Endothelial cell of umbilical vein (primary cell): ENCODE measurements at regions not wholly inside any gene's neighbourhood (a gene's known extent, or its start where the extent isn't known, plus 50 kb on each side); places are given as distances from the start of the nearest gene placed in this dataset.

Experiments
- BruUV-seq: library from RNA; stranded (reverse); fragments of 400-500 nt; replicated peaks from 2 replicates; lab custom pipeline; 2021; lab: Mats Ljungman, UMichigan
- CTCF ChIA-PET: fragments of 300-600, 350-600 bp; sonication (Branson Sonifier 250); formaldehyde crosslinking; loops from one replicate; lab custom pipeline; 2021; ENCODE audit warnings: antibody characterized with exemption, inconsistent platforms; lab: Charles Lee
- POLR2A ChIA-PET: fragments of 300-600, 350-600 bp; sonication (Branson Sonifier 250); formaldehyde crosslinking; loops from one replicate; lab custom pipeline; 2021; ENCODE audit warnings: antibody characterized with exemption, inconsistent platforms; lab: Charles Lee
- DNase-seq: peaks from one replicate; pipeline ENCODE4 v3.0.0-alpha.2; 2011; ENCODE audit warnings: low read depth, low spot score
- FAIRE-seq: peaks from 2 replicates; lab custom pipeline; 2011; peaks lifted over from hg19 to GRCh38; lab: Jason Lieb, UNC
- H2AFZ ChIP-seq: 2 replicates; pipeline ENCODE4 v1.6.0; 2012; ENCODE audit warnings: low read depth, low read length, control low read depth, inconsistent platforms
- H3K27ac ChIP-seq: 2 replicates; pipeline ENCODE4 v1.5.1; 2011; ENCODE audit warnings: low read depth, mild to moderate bottlenecking, control low read depth, low read length, moderate library complexity; ENCODE audit not compliant: insufficient read depth
- H3K27me3 ChIP-seq, 2 experiments: 2 replicates each; pipeline versions ENCODE4 v1.6.0 to v1.6.1; 2011; ENCODE audit warnings: low read length in 2 of 2, mixed read lengths in 1 of 2; ENCODE audit not compliant: control insufficient read depth in 2 of 2, insufficient read depth in 2 of 2
- H3K36me3 ChIP-seq, 2 experiments: 2 replicates in 1 of 2; 3 replicates in 1 of 2; pipeline ENCODE4 v1.5.1; 2011; ENCODE audit warnings: low read length in 2 of 2, mild to moderate bottlenecking in 1 of 2, moderate library complexity in 1 of 2; ENCODE audit not compliant: control insufficient read depth in 2 of 2, insufficient read depth in 2 of 2; ENCODE audit errors: extremely low read depth in 1 of 2
- H3K4me1 ChIP-seq: 3 replicates; pipeline ENCODE4 v1.5.1; 2011; ENCODE audit warnings: mild to moderate bottlenecking, low read length; ENCODE audit not compliant: control insufficient read depth, insufficient read depth; ENCODE audit errors: extremely low read depth
- H3K4me2 ChIP-seq: 2 replicates; pipeline ENCODE4 v1.6.1; 2011; ENCODE audit warnings: low read length, control low read depth, mixed read lengths; ENCODE audit not compliant: insufficient read depth
- H3K4me3 ChIP-seq, 3 experiments: fragments of 200-600 bp in 1 of 3; sonication (generic), shearing (Covaris generic) in 1 of 3; replicated peaks in 1 of 3; 2 replicates each; pipeline ENCODE4 v1.5.1; 2011 to 2016; ENCODE audit warnings: control low read depth in 3 of 3, low read length in 3 of 3, mild to moderate bottlenecking in 2 of 3, inconsistent platforms in 1 of 3, low read depth in 1 of 3, moderate library complexity in 1 of 3; ENCODE audit not compliant: insufficient read depth in 1 of 3
- H3K79me2 ChIP-seq: 2 replicates; pipeline ENCODE4 v1.6.0; 2012; ENCODE audit warnings: low read length, inconsistent platforms; ENCODE audit not compliant: control insufficient read depth, insufficient read depth
- H3K9ac ChIP-seq: replicated peaks from 2 replicates; pipeline ENCODE3; 2011; ENCODE audit warnings: low read length, control low read depth; ENCODE audit not compliant: insufficient read depth; ENCODE audit errors: extremely low read depth
- H3K9me1 ChIP-seq: replicated peaks from 3 replicates; pipeline ENCODE4 v1.6.0; 2011; ENCODE audit warnings: mild to moderate bottlenecking, low read length; ENCODE audit not compliant: control insufficient read depth, insufficient read depth; ENCODE audit errors: extremely low read depth
- H3K9me3 ChIP-seq: replicated peaks from 2 replicates; pipeline ENCODE4 v1.5.1; 2012; ENCODE audit warnings: low read length, inconsistent platforms; ENCODE audit not compliant: control insufficient read depth, insufficient read depth
- H4K20me1 ChIP-seq: replicated peaks from 2 replicates; pipeline ENCODE3; 2011; ENCODE audit warnings: mild to moderate bottlenecking, low read length; ENCODE audit not compliant: control insufficient read depth, insufficient read depth; ENCODE audit errors: extremely low read depth
- CTCF ChIP-seq, 2 donors: IDR thresholded peaks; 1 replicate in 1 of 2; 2 replicates in 1 of 2; pipeline ENCODE4 v1.5.1; 2011; ENCODE audit warnings: low read length in 2 of 2, mild to moderate bottlenecking in 2 of 2, moderate library complexity in 2 of 2, control low read depth in 1 of 2, inconsistent platforms in 1 of 2, low read depth in 1 of 2; ENCODE audit not compliant: insufficient read depth in 1 of 2; ENCODE audit errors: extremely low read depth in 1 of 2
- EZH2 ChIP-seq: IDR thresholded peaks from 2 replicates; pipeline ENCODE4 v1.6.1; 2012; ENCODE audit warnings: borderline replicate concordance, low read depth, mild to moderate bottlenecking, moderate library complexity, low read length, inconsistent platforms; ENCODE audit not compliant: severe bottlenecking
- FOS ChIP-seq: IDR thresholded peaks from 2 replicates; pipeline ENCODE4 v1.6.1; 2011; ENCODE audit warnings: mild to moderate bottlenecking, low read length, moderate library complexity, borderline replicate concordance; ENCODE audit not compliant: insufficient read depth
- GATA2 ChIP-seq: IDR thresholded peaks from 2 replicates; pipeline ENCODE4 v1.7.0; 2011; ENCODE audit warnings: low read depth, mild to moderate bottlenecking, moderate library complexity, mixed read lengths, low read length; ENCODE audit not compliant: insufficient read length, insufficient read depth
- JUN ChIP-seq: IDR thresholded peaks from 2 replicates; pipeline ENCODE4 v1.6.1; 2011; ENCODE audit warnings: borderline replicate concordance, low read depth; ENCODE audit not compliant: insufficient read length, insufficient read depth
- MAX ChIP-seq: IDR thresholded peaks from 2 replicates; pipeline ENCODE4 v1.6.1; 2011; ENCODE audit not compliant: insufficient read depth, insufficient read length
- MYC ChIP-seq: IDR thresholded peaks from one replicate; pipeline ENCODE4 v1.6.1; 2011; ENCODE audit warnings: mild to moderate bottlenecking, low read depth, low read length
- POLR2A ChIP-seq: IDR thresholded peaks from 2 replicates; pipeline ENCODE4 v1.6.1; 2012; ENCODE audit warnings: low read depth, mild to moderate bottlenecking, control low read depth, low read length
- POLR2AphosphoS5 ChIP-seq: IDR thresholded peaks from 2 replicates; pipeline ENCODE4 v1.6.1; 2012; ENCODE audit warnings: low read depth, mild to moderate bottlenecking, control low read depth, low read length, moderate library complexity; ENCODE audit not compliant: insufficient read depth
- dilution Hi-C: fragments of 300-500 bp; cut with MboI; formaldehyde crosslinking; loops from one replicate; pipeline ENCODE4 v1.15.0; 2019; ENCODE audit warnings: low sequenced_read_pairs; ENCODE audit not compliant: extremely low pct_ligation_motif_present
- intact Hi-C: fragments of 100-400 bp; cut with micrococcal nuclease; formaldehyde crosslinking; loops from one replicate; pipeline ENCODE4 v1.10.0; 2022

- Histone ChIP-seq H3K4me2 (no peak overlapping the region), H3K4me1 (no peaks in the 10 kb centered on the region), H4K20me1 (no peaks in the 10 kb centered on the region), H3K9me3 (no peaks in the 10 kb centered on the region), H2AFZ (no peak overlapping the region), H3K36me3 (no peaks in the 10 kb centered on the region), H3K9ac (no peak overlapping the region), H3K9me1 (no peaks in the 10 kb centered on the region), H3K27me3 (peaks cover 0 to 2% of the 10 kb centered on the region in 2 experiments), H3K79me2 (no peaks in the 10 kb centered on the region), H3K4me3 (no peak overlapping the region), H3K27ac (no peak overlapping the region)
- ChIA-PET CTCF (interaction anchor here (2.0 kb wide), 1 partner anchor 12 kb away, joined by 4 read pairs; no protein-coding TSS in a partner anchor), POLR2A (no interaction called here)
- no peak for TF ChIP-seq POLR2AphosphoS5
- TF ChIP-seq MYC = no peak
- TF ChIP-seq CTCF (IDR thresholded peaks at IDR 0.05; ENCODE audit: extremely low read depth in 1 of 2, insufficient read depth in 1 of 2, low read depth in 1 of 2, low read length in 2 of 2) = no peak
- no peak for TF ChIP-seq GATA2
- no peak for TF ChIP-seq MAX
- TF ChIP-seq EZH2 = no peak
- TF ChIP-seq JUN = no peak
- TF ChIP-seq FOS = no peak
- no peak for TF ChIP-seq POLR2A
- intact Hi-C loops = no loop called here
- dilution Hi-C loops = no loop called here
- DNase-seq (no peak), FAIRE-seq (no peak)
- BruUV-seq = no TSS peak
Measured at GRCh38 chr17:77675411-77675810, 283.1 kb upstream of the TNRC6C start.
